ENCODE measurements at regions not wholly inside any gene's neighbourhood (a gene's known extent, or its start where the extent isn't known, plus 50 kb on each side); places are given as distances from the start of the nearest gene placed in this dataset.

DNA sequence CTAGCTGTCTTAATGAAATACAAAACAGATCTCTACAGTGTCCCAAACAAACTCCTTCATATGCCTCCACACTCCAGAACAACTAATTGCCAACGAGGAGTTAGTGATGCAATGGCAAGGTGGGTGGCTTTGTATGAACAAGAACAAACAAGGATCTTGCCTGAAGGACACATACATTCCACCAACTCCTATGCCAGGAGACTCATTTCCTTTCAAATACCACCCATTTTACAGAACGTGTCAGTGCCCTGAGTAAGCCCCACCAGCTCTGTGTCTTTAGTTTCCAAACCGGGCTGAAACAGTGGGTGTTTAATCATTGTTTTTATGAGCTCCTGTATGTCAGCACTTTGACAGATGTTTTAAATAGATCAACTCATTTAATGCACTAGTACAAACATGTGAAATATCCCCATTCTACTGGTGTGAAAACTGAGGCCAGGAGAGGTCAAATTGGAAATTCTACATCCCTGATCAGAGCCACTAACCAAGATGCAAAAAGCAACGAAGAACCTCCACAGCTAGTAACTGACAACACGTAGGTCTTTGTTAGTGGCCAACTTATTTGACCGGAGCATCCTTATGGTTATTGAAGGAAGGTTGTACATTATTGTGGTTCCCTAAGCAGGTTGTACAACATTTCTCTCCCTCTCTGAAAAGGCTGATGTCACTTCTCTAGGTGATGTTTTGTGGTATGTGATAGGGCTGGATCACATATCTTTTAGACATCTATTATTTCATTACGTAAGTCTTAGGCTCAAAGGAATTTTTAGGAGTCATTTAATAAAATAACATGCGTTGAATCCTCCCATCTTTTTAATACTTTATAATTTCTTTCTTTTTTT lies 534.9 kb upstream of the TNP1 start:
- Histone ChIP-seq H4K5ac (ENCODE audit: low read length) (no peak overlapping the region), H3K4ac (ENCODE audit: low read depth, low read length) (no peak overlapping the region), H2BK15ac (replicated peaks; ENCODE audit: low read depth) (no peak overlapping the region), H2AK5ac (ENCODE audit: low read length) (no peak overlapping the region), H3K23ac (ENCODE audit: low read length) (no peak overlapping the region), H3K18ac (ENCODE audit: low read length) (no peak overlapping the region), H4K8ac (ENCODE audit: low read depth, low read length) (no peak overlapping the region), H3K4me2 (ENCODE audit: low read length) (no peak overlapping the region), H3K36me3 (ENCODE audit: control insufficient read depth, insufficient read depth, low read length) (no peaks in the 10 kb centered on the region), H2BK5ac (ENCODE audit: low read length) (no peak overlapping the region), H3K27me3 (ENCODE audit: insufficient read depth, low read length, poor library complexity) (no peaks in the 10 kb centered on the region), H3K9ac (ENCODE audit: low read length) (no peak overlapping the region), H2BK120ac (ENCODE audit: low read depth, low read length) (no peak overlapping the region), H3K79me2 (ENCODE audit: control insufficient read depth, insufficient read depth, low read length) (no peaks in the 10 kb centered on the region), H3K4me3 (ENCODE audit: low read length) (no peak overlapping the region), H3K4me1 (ENCODE audit: control insufficient read depth, low read depth, low read length) (no peaks in the 10 kb centered on the region), H3K27ac (ENCODE audit: low read depth, low read length) (no peak overlapping the region), H3K79me1 (ENCODE audit: low read length) (no peaks in the 10 kb centered on the region), H3K56ac (ENCODE audit: low read length) (no peak overlapping the region)
- no peak for DNase-seq
- WGBS (ENCODE audit: extremely low coverage, insufficient coverage, low lambda C conversion rate): no CpG with 5 or more reads among the region's 8 CpGs

DNA sequence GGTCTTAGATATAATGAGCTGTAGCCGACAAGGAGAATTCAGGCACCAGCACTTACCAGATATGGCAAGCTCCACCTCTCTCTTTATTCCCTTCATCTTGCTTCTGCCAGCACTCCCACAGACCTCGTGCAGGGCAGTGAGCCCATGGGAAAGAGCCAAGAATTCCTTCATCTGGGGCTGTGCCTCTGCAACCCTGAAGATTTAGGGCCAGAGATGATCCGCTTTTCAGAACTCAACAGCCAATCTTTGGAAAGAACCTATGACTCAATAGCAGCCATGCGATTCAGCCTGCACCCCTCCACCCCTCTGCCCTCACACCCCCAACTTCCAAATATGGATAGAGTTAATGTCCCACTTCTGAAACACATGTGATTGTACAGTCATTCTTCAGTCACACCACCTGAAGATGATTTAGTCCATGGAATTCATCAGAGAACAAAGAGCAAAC lies 533.7 kb upstream of the TNP1 start:
- no peak overlapping the region for H2AK5ac ChIP-seq (ENCODE audit: low read length)
- H4K5ac ChIP-seq (ENCODE audit: low read length): no peak overlapping the region
- H3K79me1 ChIP-seq (ENCODE audit: low read length): no peaks in the 10 kb centered on the region
- H3K9ac ChIP-seq (ENCODE audit: low read length): no peak overlapping the region
- no peak overlapping the region for H3K27ac ChIP-seq (ENCODE audit: low read depth, low read length)
- H3K4me3 ChIP-seq (ENCODE audit: low read length): no peak overlapping the region
- no CpG with 5 or more reads among the region's 4 CpGs for WGBS (ENCODE audit: extremely low coverage, insufficient coverage, low lambda C conversion rate)
- H3K4me1 ChIP-seq (ENCODE audit: control insufficient read depth, low read depth, low read length): no peaks in the 10 kb centered on the region
- no peak overlapping the region for H2BK120ac ChIP-seq (ENCODE audit: low read depth, low read length)
- no peak overlapping the region for H3K56ac ChIP-seq (ENCODE audit: low read length)
- no peak overlapping the region for H4K8ac ChIP-seq (ENCODE audit: low read depth, low read length)
- no peak overlapping the region for H3K4ac ChIP-seq (ENCODE audit: low read depth, low read length)
- H3K4me2 ChIP-seq (ENCODE audit: low read length): no peak overlapping the region
- H3K27me3 ChIP-seq (ENCODE audit: insufficient read depth, low read length, poor library complexity): no peaks in the 10 kb centered on the region
- H3K18ac ChIP-seq (ENCODE audit: low read length): no peak overlapping the region
- H2BK5ac ChIP-seq (ENCODE audit: low read length): no peak overlapping the region
- no peak overlapping the region for H2BK15ac ChIP-seq (replicated peaks; ENCODE audit: low read depth)
- no peak for DNase-seq
- no peak overlapping the region for H3K23ac ChIP-seq (ENCODE audit: low read length)
- H3K36me3 ChIP-seq (ENCODE audit: control insufficient read depth, insufficient read depth, low read length): no peaks in the 10 kb centered on the region
- no peaks in the 10 kb centered on the region for H3K79me2 ChIP-seq (ENCODE audit: control insufficient read depth, insufficient read depth, low read length)

DNA sequence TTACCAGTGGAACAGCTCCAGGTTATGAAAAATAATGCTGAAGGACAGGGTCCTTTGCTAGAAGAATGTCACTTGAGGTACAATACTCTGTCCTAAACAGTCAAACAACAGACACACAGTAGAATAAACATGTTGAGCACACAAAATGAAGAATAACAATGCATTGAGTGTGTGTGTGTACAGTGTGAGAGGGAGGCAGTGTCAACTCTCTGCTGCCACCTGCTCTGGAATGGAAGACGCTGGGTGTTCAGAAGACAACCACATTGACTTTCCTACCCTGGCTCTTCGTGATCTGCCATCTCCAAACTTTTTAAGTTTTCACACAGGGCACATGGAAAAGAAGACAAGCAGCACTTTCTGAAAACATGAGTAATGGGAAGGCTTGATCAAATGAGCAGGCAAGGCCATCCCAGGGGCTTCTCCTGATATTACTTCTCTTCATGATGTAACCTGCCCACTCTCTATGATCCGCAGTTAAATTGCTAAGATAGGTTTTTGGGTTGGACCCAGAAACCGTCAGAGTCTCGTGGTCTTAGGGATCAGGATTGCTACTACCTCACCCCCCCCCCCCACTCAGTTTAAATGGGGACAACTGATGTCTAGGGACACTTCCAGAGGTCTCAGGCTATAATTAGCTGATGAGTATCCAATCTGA lies 533.2 kb upstream of the TNP1 start:
- no peak overlapping the region for H2BK15ac ChIP-seq (replicated peaks; ENCODE audit: low read depth)
- no CpG with 5 or more reads among the region's 5 CpGs for WGBS (ENCODE audit: extremely low coverage, insufficient coverage, low lambda C conversion rate)
- no peak overlapping the region for H3K27ac ChIP-seq (ENCODE audit: low read depth, low read length)
- no peak for DNase-seq
- H3K79me2 ChIP-seq (ENCODE audit: control insufficient read depth, insufficient read depth, low read length): no peaks in the 10 kb centered on the region
- H3K4me2 ChIP-seq (ENCODE audit: low read length): no peak overlapping the region
- H4K8ac ChIP-seq (ENCODE audit: low read depth, low read length): no peak overlapping the region
- H3K79me1 ChIP-seq (ENCODE audit: low read length): no peaks in the 10 kb centered on the region
- no peak overlapping the region for H2BK5ac ChIP-seq (ENCODE audit: low read length)
- H2BK120ac ChIP-seq (ENCODE audit: low read depth, low read length): no peak overlapping the region
- no peak overlapping the region for H2AK5ac ChIP-seq (ENCODE audit: low read length)
- no peak overlapping the region for H4K5ac ChIP-seq (ENCODE audit: low read length)
- no peaks in the 10 kb centered on the region for H3K4me1 ChIP-seq (ENCODE audit: control insufficient read depth, low read depth, low read length)
- H3K9ac ChIP-seq (ENCODE audit: low read length): no peak overlapping the region
- H3K36me3 ChIP-seq (ENCODE audit: control insufficient read depth, insufficient read depth, low read length): no peaks in the 10 kb centered on the region
- no peak overlapping the region for H3K18ac ChIP-seq (ENCODE audit: low read length)
- H3K56ac ChIP-seq (ENCODE audit: low read length): no peak overlapping the region
- H3K4ac ChIP-seq (ENCODE audit: low read depth, low read length): no peak overlapping the region
- no peaks in the 10 kb centered on the region for H3K27me3 ChIP-seq (ENCODE audit: insufficient read depth, low read length, poor library complexity)
- no peak overlapping the region for H3K23ac ChIP-seq (ENCODE audit: low read length)
- H3K4me3 ChIP-seq (ENCODE audit: low read length): no peak overlapping the region

- Histone ChIP-seq H3K23ac (ENCODE audit: low read length) (no peak overlapping the region), H3K36me3 (ENCODE audit: control insufficient read depth, insufficient read depth, low read length) (no peaks in the 10 kb centered on the region), H2BK5ac (ENCODE audit: low read length) (no peak overlapping the region), H3K27ac (ENCODE audit: low read depth, low read length) (no peak overlapping the region), H3K18ac (ENCODE audit: low read length) (no peak overlapping the region), H3K79me1 (ENCODE audit: low read length) (no peaks in the 10 kb centered on the region), H2BK15ac (replicated peaks; ENCODE audit: low read depth) (no peak overlapping the region), H3K27me3 (ENCODE audit: insufficient read depth, low read length, poor library complexity) (no peaks in the 10 kb centered on the region), H3K4me1 (ENCODE audit: control insufficient read depth, low read depth, low read length) (peaks cover 2% of the 10 kb centered on the region), H3K4me3 (ENCODE audit: low read length) (no peak overlapping the region), H2AK5ac (ENCODE audit: low read length) (no peak overlapping the region), H2BK120ac (ENCODE audit: low read depth, low read length) (no peak overlapping the region), H3K56ac (ENCODE audit: low read length) (no peak overlapping the region), H3K4ac (ENCODE audit: low read depth, low read length) (no peak overlapping the region), H4K5ac (ENCODE audit: low read length) (no peak overlapping the region), H3K79me2 (ENCODE audit: control insufficient read depth, insufficient read depth, low read length) (no peaks in the 10 kb centered on the region), H3K4me2 (ENCODE audit: low read length) (no peak overlapping the region), H3K9ac (ENCODE audit: low read length) (no peak overlapping the region), H4K8ac (ENCODE audit: low read depth, low read length) (no peak overlapping the region)
- WGBS (ENCODE audit: extremely low coverage, insufficient coverage, low lambda C conversion rate): no CpG with 5 or more reads among the region's 4 CpGs
- no peak for DNase-seq
These were observed 528.0 kb upstream of the TNP1 start for GRCh38 chr2:217387776-217388387.

GRCh38 chr2:217386041-217386440 lies 526.2 kb upstream of the TNP1 start:
- H3K18ac ChIP-seq (ENCODE audit: low read length): no peak overlapping the region
- no peak overlapping the region for H3K9ac ChIP-seq (ENCODE audit: low read length)
- no peak overlapping the region for H4K5ac ChIP-seq (ENCODE audit: low read length)
- H3K27me3 ChIP-seq (ENCODE audit: insufficient read depth, low read length, poor library complexity): no peaks in the 10 kb centered on the region
- H2BK15ac ChIP-seq (replicated peaks; ENCODE audit: low read depth): no peak overlapping the region
- no peak overlapping the region for H3K4me3 ChIP-seq (ENCODE audit: low read length)
- H3K27ac ChIP-seq (ENCODE audit: low read depth, low read length): no peak overlapping the region
- H3K23ac ChIP-seq (ENCODE audit: low read length): no peak overlapping the region
- H3K79me2 ChIP-seq (ENCODE audit: control insufficient read depth, insufficient read depth, low read length): no peaks in the 10 kb centered on the region
- H3K79me1 ChIP-seq (ENCODE audit: low read length): no peaks in the 10 kb centered on the region
- H3K56ac ChIP-seq (ENCODE audit: low read length): no peak overlapping the region
- no peak overlapping the region for H2BK5ac ChIP-seq (ENCODE audit: low read length)
- H3K36me3 ChIP-seq (ENCODE audit: control insufficient read depth, insufficient read depth, low read length): no peaks in the 10 kb centered on the region
- H2AK5ac ChIP-seq (ENCODE audit: low read length): no peak overlapping the region
- H4K8ac ChIP-seq (ENCODE audit: low read depth, low read length): no peak overlapping the region
- peaks cover 2% of the 10 kb centered on the region for H3K4me1 ChIP-seq (ENCODE audit: control insufficient read depth, low read depth, low read length)
- no peak overlapping the region for H3K4me2 ChIP-seq (ENCODE audit: low read length)
- H3K4ac ChIP-seq (ENCODE audit: low read depth, low read length): no peak overlapping the region
- no peak overlapping the region for H2BK120ac ChIP-seq (ENCODE audit: low read depth, low read length)
- WGBS (ENCODE audit: extremely low coverage, insufficient coverage, low lambda C conversion rate): no CpG with 5 or more reads among the region's 3 CpGs
- no peak for DNase-seq
